HG03575 (cell line): ENCODE measurements at regions not wholly inside any gene's neighbourhood (a gene's known extent, or its start where the extent isn't known, plus 50 kb on each side); places are given as distances from the start of the nearest gene placed in this dataset.

Source experiments
- ATAC-seq: cut with Tn5 transposase; IDR thresholded peaks from one replicate; pipeline ENCODE4 v1.9.1; 2021; ENCODE audit not compliant: unreplicated experiment, insufficient number of reproducible peaks, low FRiP score; ENCODE audit errors: extremely low read depth

DNA sequence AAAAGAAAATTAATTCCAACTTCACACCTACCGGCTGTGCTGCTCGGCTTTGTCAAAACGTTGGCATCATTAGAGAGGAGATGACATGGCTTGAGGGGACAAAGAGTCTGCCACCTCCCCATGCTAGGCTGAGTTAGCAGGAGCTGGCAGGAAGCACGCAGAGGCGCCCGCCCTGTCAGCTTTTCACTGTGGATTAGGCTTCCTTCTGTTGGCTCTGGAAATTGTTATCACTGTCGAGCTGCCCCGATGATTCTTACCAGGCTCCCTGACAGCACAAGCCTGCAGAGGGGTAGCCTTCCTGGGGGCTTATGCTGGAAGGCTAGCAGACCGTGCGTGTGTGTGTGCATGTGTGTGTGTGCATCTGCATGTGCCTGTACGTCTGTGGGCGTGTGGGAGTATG lies 490.9 kb upstream of the TBX3 start:
- no peak for ATAC-seq

DNA sequence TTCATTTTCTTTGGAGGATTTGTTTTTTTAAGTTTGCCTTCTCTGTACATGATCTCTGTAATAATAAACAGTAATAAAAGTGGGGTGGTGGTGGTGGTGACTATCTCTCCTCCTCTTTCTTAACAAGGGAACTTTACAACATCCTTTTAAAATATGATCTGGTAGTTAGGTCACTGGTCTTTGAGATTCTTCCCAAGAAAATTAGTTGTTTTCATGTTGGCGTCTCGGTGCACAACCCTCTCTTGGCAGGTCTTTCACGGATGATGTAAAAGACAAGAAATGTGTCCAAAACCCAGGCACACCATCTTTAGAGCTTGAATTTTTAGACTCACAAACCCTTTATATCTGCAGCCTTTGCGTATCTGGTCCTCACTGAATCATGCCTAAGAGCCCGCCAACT lies 488.5 kb upstream of the TBX3 start:
- ATAC-seq = no peak

DNA sequence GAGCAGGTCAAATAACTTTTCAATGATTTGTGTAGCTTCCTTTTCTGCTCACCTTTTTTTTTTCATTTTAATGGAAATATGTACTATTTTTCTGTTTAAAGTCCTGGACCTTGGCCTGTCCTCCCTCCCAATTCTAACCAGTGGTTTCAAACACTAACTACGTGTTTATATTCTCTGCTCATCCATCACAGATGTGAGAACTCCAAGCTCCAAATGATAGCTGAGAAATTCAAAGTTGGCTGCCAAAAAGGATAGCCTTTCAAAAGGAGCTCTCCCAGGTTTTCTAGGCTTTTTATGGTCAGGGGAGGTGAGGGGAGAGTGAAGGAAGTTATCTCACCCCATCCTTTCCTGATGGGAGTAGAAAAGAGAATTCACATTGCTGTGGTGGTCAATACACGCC lies 486.0 kb upstream of the TBX3 start:
- no peak for ATAC-seq

DNA sequence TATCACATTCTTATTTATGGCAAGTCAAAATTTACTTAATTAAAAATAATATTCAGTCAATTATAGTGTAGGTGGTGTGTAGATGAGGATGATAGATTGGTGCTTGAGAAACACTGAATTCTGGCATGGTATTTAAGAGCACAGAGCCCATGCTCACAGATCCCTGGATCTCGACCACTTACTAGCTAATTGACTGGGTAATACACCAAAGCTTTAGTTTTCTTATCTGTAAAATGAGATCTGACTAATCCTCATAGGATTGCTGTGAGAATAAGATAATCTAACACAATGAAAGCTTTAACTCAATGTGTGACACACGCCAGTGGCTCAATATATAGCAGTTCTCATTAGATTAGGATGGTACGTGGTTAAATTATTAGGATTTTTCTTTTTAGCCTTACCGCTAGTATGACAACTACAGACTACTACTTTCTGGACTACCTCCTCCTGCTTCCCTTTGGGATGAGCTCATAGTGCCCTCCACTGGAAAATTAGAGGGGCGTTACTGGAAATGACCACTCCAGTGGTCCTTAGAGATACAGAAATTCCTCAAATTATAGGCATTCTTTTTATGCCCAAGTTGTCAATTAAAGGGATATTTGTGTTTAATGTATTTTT lies 482.8 kb upstream of the TBX3 start:
- no peak for ATAC-seq

DNA sequence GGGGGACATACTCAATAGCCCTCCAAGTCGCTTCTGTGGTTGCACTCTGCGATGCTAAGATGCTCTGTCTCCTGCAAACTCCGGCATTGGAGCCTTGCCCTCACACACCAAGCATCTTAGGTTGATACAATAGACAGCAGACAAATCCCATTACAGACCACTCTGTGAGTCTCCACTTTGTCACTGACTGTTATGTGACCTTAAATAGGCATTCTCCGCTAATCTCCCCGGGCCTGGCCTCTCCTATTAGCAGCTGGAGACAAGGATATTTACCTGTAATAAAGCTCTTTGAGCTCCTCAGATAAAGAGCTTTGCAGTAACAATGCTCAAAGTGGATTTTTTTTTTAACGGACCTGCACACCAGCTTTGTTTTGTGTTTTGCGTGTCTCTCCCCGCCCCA lies 479.7 kb upstream of the TBX3 start:
- no peak for ATAC-seq

DNA sequence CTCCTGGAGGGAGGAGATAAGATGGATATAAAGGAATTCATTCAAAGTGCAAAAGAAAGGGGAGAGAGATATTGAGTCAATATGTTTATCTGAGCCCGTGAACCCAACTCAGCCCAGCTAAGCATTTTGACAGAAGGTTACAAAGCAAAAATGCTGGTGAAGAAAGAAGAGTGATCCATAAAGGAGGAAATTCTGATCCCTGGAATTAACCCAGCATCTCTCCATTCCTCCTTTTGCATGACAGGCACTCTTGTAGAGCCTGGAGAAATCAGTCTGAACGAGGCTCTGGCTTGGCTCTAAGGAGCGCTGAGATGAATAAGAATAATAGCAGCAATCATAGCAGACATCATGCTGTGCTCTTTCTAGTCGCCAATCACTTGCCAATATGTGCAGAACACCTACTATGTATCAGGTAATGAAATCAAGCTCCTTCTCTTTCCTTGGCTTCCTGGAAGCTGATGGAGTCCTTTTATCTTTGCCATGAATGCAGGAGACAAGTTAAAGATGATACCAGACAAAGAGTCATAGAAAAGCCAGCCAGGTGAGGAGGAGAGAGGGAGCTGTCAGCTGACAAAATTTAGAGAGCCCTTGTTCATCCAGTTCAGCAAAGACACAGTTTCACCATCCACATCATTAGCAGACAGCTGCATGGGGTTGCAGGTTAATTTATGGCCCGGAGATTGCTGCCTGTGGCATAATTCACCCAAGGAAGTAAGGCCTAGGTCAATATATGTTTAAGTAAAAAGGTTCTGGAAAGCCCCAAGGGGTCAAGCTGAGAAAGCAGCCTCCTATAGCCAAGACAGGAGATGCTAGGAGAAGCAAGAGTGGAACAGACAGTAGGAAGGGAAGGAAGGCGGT lies 476.5 kb upstream of the TBX3 start:
- ATAC-seq = no peak

DNA sequence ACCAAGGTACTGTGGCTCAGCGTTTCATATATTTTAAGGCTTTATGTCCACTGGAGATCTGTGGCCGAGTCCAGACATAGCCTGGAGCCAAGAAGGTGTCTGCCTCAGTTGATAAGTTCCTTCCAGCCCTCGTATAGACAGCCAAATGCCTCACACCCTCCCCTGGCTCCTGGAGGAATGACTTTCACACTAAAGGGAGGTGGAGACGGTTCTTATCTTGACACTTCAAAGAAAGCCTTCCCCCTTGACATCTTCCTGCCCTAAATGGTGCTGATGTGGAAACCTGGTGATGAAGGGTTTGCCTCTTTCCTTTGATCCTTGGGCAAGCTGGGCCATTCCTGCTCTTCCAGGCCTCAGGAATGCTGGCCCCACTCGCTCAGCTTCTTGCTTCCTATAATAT lies 474.8 kb upstream of the TBX3 start:
- ATAC-seq = no peak

DNA sequence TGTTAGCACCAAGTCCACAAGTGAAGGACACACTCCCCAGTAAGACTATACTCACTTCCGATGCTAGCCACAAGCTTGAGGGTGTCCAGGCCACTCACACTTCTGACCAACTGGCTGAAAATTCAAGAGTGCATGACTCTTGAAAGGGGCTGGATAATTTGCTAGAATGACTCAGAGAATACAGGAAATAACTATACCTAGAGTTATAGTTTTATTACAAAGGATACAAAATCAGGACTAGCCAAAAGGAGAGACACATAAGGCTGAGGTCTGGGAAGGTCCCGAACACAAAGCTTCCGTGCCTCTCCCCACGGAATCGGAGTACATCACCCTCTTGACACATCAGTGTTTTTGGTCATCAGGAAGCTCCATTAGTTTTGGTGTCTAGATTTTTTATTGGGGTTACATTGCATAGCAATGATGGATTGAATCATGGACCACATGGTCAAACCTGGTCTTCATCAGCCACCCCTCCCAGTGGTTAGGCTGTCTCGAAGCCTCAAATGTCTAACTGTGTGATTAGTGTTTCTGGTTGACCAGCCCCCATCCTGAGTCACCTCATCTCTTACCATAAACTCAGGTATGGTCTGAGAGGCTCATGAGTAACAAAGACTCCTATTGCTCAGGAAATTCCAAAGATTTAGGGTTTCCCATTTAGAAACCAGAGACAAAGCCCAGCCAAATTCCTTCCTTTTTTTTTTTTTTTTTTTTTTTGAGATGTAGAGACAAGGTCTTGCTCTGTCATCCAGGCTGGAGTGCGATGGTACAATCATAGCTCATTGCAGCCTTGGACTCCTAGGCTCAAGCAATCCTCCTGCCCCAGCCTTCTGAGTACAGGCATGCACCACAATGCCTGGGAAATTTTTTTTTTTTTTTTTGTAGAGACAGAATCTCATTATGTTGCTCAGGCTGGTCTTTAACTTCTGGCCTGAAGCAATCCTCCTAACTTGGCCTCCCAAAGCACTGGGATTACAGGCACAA lies 472.0 kb upstream of the TBX3 start:
- ATAC-seq = no peak

DNA sequence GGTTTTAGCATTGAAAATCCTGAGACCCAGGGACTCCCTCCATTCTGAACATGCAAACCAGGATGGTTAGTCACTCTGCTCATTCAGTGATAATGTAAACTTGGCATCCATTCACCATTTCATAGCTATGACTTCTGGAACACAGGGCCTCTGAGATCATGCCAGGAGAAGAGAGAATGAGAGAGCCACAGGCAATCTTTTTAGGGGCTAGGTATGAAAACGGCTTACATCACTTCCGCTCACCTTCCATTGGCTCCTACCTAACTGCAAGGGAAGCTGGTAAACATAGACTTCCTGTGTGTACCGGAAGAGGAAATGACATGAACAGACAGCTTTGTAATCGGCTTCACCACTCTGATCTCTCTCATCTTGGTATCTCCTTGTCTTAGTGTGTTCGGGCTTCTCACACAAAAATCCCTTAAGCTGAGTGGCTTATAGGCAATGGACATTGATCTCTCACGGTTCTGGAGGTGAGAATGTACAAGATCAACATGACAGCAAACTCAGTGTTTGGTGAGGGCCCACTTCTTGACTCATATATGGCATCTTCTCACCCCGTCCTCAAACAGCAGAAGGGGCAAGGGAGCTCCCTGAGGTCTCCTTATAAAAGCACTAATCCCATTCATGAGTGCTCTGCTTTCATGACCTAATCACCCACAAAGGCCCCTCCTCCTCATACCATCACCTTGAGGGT lies 465.9 kb upstream of the TBX3 start:
- ATAC-seq = no peak

DNA sequence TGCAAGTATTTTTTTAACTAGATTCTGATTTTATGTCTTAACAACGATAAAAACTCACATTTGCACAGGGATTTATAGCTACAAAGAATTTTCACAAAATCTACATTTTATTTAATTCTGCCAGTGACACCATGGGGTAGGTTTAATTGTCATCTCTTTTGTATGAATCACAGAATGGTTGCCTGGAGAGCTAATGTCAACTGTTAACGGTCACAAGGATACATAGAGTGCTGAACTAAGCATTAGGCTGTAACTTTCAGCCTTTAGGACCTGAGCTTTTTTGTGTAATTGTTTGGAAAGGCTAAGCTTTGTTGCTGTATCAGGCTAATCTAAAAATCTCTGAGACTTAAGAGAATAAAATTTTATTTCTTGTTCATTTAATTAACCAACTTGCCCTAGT lies 465.3 kb upstream of the TBX3 start:
- ATAC-seq = no peak

DNA sequence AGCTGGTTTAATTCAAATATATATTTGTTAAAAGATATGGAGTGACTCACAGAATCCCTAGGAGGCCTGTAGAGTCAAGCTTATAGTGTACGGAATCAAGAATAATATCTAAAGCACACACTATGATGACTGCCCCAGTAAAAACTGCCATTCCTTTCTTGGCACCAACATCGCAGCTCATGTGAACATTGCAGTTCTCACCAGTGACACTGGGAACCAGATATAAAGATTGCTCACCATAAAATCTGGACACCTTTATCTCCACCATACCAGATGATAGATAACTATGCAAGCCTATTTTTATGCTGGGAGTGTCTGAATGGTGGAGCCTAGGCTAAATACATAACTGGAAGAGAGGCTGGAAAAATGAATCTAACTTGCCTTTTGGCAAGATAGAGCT lies 463.9 kb upstream of the TBX3 start:
- ATAC-seq = no peak

DNA sequence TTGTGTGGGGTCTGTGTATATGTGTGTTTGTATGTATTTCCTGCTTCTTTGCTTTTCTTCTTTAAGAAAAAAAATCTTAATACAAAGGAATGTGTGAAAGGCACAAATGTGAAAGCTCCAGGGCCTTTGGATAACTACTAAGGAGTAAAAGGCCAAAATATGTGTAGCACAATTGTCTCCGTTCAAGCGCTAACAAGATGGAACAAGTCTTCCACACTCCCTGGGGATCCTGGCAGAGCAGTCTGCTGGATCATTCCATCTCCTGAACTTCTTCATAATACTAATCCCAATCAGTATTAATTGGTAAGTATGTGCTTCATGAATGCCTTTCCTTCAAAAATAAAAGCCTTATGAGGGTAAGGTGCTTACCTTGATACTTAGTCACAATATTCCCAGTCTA lies 462.5 kb upstream of the TBX3 start:
- ATAC-seq = no peak

DNA sequence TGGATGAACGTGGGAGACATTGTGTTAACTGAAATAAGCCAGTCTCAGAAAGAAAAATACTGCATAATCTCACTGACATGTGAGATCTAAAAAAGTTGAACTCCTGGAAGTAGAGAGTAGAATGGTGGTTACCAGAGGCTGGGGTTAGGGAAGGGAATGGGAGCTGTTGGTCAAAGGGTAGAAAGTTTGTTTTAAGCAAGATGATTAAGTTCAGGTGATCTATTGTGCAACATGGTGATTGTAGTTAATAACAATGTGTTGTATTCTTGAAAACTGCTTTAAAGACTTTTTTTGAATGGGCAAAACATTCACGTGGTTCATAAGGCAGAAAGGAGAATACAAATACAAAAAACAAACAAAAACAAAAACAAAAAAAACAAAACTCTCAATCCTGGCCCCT lies 460.4 kb upstream of the TBX3 start:
- no peak for ATAC-seq

DNA sequence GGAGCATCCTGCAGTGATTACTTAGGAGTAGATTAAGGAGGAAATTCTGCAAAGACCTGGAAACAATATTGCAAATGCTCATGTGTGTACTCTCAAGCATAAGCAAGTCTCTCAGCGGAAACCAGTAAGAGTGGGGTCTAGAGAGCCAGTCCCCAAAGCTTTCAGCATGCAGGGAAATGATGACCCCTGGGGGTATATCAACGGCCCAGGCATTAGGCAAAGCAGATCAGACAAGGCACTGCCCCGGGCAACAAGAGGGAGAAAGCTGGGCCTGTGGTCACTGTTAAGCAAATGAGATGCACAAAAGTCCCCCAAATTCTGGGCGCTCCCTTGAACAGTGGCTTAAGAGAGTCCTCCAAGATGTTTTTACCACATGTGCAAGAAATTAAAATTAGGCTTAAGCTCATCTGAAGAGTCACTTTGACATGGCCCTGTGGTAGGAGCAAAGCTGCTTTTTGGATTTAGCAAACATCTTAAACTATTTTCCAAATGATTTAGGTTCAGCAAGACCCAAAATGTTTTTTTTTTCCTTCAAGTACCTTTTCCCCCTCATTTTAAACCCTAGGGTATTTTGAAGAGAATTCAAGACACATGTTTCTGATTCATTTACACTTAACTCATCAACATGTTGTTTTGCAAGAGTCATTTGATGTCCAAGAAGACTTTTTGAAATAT lies 457.1 kb upstream of the TBX3 start:
- no peak for ATAC-seq

DNA sequence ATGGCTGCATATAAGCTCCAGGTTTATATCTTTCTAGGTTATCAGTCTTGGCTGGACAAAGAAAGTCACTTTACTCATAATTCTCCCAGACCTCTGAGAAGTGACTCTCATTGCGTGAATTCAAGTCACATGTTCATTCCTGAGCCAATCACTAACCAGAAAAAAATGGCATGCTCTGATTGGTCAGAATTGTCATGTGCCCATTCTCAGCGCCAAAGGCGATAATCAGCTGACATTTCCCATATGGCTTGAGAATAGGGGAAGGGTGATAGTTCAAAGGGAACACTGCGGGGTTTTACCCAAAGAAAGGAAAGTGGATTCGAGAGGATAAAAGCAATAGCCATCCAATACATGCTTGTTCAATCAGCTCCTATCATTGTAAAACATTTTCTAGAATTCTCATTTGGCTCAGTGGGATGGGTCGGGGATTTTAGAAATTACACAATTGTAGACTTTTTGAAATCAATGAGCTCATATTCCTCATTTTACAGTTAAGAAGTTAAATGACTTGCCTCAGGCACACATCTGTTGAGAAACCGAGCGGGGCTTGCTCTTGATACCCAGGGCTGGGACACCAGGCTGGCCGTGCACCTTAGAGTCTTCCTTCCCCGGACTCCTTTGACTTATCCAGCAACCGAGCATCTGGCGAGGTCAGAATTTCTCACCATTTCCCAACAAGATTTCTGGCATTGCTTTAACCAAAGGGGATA lies 454.0 kb upstream of the TBX3 start:
- ATAC-seq = no peak

DNA sequence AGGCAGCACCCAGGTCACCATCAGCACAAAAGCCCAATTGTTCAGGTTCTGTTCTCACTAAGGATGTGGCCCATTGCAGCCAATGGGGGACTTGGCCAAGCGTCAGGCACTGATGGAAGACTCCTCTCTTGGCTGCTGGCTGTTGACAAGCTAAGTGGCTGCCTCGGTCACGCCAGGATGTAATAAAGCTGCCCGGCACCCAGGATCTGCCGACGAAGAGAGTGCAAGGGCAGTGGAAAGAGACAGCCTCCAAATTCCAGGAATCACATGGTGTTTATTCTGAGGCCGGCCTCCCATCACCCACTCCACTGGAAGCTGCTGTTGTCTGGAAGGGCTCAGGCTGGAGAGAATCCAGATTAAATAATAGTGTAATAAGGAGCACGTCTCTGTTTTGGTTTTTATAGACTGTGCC lies 451.8 kb upstream of the TBX3 start:
- ATAC-seq = no peak

DNA sequence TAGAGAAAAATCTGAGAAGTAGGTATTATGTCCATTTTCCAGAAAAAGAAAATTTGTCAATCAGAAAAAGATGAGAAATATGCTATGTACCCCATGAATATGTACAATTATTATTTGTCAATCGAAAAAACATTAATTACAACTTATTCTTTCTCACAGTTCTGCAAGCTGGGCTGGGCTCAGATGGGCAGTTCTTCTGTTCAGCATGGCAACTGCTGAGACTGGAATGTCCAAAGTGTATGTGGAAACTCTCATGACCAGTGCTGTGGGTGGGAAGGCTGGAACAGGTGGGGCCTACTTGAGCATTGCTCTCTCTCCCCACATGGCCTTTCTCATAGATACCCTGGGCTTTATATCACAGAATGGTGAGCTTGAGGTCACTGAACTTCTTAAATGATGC lies 450.3 kb upstream of the TBX3 start:
- ATAC-seq = no peak

DNA sequence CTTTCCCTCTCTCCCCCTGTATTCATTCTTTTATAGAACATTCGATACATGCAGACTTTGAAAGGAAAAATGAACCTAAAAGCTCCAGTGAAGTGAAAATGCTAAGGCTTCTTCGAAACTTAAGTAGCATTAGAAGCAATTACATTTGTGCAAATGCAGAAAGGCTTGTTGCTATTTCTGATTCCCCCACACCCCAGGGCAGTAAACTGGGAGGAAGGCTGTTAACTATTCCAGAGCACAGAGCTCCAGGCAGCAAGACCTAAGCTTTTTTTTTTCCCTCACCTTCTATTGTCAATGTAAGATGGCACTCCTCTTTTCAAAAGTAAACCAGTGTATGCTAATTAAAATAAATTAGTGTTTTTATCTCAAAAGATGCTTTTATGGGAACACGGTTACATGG lies 448.9 kb upstream of the TBX3 start:
- ATAC-seq = no peak
